Ovary (tissue), 7 donors: ENCODE measurements at regions not wholly inside any gene's neighbourhood (a gene's known extent, or its start where the extent isn't known, plus 50 kb on each side); places are given as distances from the start of the nearest gene placed in this dataset.

Source experiments
- DNase-seq, 5 donors: peaks; one replicate each; pipeline ENCODE4 v3.0.0-alpha.2; 2019 to 2020
- H3K27ac ChIP-seq, 2 donors: fragments of 200-600 bp; one replicate each; pipeline versions ENCODE4 v1.5.1 to v1.8.0; 2019 to 2022
- H3K27me3 ChIP-seq: fragments of 200-600 bp; one replicate; pipeline ENCODE4 v1.8.0; 2022
- H3K36me3 ChIP-seq: fragments of 200-600 bp; sonication (generic); one replicate; pipeline ENCODE4 v1.5.1; 2019
- H3K4me1 ChIP-seq: one replicate; pipeline ENCODE4 v1.8.1; 2013; ENCODE audit warnings: mild to moderate bottlenecking, moderate library complexity; ENCODE audit not compliant: insufficient read depth
- H3K4me3 ChIP-seq: fragments of 200-600 bp; sonication (generic); one replicate; pipeline ENCODE4 v1.5.1; 2017
- H3K9me3 ChIP-seq, 2 donors: fragments of 200-600 bp in 1 of 2; sonication (generic) in 1 of 2; one replicate each; pipeline versions ENCODE4 v1.5.1 to v1.8.1; 2013 to 2019; ENCODE audit warnings: mild to moderate bottlenecking in 1 of 2, moderate library complexity in 1 of 2
- EP300 ChIP-seq: sonication (generic); formaldehyde crosslinking; IDR thresholded peaks from one replicate; pipeline ENCODE4 v1.6.1; 2017; ENCODE audit warnings: antibody characterized with exemption
- POLR2A ChIP-seq: fragments of 450-650 bp; IDR thresholded peaks from one replicate; pipeline ENCODE4 v1.6.1; 2017; ENCODE audit warnings: antibody characterized with exemption, mild to moderate bottlenecking, moderate library complexity
- WGBS, 3 donors: extraction: QIAGEN DNeasy Blood & Tissue Kit in 1 of 3; methylation state at CpG; one replicate each; pipeline versions ENCODE4 v1.1.5 to v1.1.7; 2013 to 2017; 5-methylcytosine and 5-hydroxymethylcytosine counted together
- intact Hi-C, 4 donors: fragments of 100-400 bp; cut with DNase I; formaldehyde crosslinking; loops; one replicate each; pipeline versions ENCODE4 v1.11.0 to v1.15.1; 2022 to 2023
- TF ChIP-seq, protein P1 (sequence below), 3 donors: fragments of 450-650 bp in 2 of 3; fragments of 200-600 bp in 1 of 3; IDR thresholded peaks; one replicate each; pipeline versions ENCODE4 v1.5.1 to v1.8.0; 2016 to 2022; ENCODE audit warnings: antibody characterized with exemption in 3 of 3, mild to moderate bottlenecking in 1 of 3
- donor health status: DM: no; HTN: no; CAD: no; lungs with moderate emphysema.
- donor health status: DM: no; HTN: no; CAD: no.
- donor health status: Bipolar disorder and iron deficiency.
- donor health status: DM: no; HTN: no; CAD: no.
- donor health status: DM: yes; HTN: yes; CAD: no.

DNA sequence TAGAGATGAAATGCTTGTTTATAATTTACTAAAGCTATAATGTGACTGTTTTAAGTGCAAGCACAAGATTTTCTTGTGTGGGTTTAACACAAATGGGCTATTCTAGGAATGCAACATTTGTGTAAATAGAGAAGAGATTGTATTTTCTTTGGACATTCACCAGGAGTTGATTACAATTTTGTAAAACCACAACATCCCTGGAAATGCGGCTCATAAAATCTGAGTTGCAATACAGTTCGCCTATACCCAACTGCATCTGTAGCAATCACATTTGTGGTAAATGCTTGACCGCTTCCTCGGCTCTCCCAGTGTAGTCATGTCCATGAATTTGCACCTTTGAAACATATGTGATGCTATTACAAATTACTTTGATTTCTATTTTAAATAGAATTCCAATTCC, 348.7 kb upstream of the CDH20 start:
- Histone ChIP-seq H3K36me3 (no peaks in the 10 kb centered on the region), H3K27ac (no peak overlapping the region), H3K27me3 (no peaks in the 10 kb centered on the region), H3K9me3 (no peaks in the 10 kb centered on the region), H3K4me3 (no peak overlapping the region), H3K4me1 (peaks cover 3% of the 10 kb centered on the region)
- 17 to 44% (median 25%) methylated on average over 4 of the region's 4 CpGs for WGBS, 3 donors
- DNase-seq = no peak
- intact Hi-C loops = no loop called here
- no peak for TF ChIP-seq POLR2A
- TF ChIP-seq, protein P1, sequence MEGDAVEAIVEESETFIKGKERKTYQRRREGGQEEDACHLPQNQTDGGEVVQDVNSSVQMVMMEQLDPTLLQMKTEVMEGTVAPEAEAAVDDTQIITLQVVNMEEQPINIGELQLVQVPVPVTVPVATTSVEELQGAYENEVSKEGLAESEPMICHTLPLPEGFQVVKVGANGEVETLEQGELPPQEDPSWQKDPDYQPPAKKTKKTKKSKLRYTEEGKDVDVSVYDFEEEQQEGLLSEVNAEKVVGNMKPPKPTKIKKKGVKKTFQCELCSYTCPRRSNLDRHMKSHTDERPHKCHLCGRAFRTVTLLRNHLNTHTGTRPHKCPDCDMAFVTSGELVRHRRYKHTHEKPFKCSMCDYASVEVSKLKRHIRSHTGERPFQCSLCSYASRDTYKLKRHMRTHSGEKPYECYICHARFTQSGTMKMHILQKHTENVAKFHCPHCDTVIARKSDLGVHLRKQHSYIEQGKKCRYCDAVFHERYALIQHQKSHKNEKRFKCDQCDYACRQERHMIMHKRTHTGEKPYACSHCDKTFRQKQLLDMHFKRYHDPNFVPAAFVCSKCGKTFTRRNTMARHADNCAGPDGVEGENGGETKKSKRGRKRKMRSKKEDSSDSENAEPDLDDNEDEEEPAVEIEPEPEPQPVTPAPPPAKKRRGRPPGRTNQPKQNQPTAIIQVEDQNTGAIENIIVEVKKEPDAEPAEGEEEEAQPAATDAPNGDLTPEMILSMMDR (IDR thresholded peaks at IDR 0.05) = no peak
- TF ChIP-seq EP300 = no peak

DNA sequence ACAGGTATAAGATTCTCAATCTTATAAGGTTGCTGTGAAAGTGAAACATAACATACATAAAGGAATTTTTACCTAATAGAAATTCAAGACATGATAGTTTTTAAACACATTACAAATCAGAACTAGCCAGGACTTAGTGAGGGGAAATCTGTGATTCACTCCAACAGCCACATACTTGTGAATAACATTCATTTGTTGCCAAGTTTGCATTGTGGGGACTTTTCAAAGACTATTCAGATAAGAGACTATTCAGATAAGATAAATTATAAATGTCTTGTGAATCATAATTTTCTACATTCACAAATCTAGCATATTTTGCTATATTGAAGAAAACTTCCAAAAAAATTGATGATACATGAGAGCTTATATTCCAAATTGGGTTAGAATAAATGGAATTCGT, 345.3 kb upstream of the CDH20 start:
- TF ChIP-seq POLR2A (no peak), EP300 (no peak)
- TF ChIP-seq, protein P1 (IDR thresholded peaks at IDR 0.05) = no peak
- intact Hi-C loops = no loop called here
- Histone ChIP-seq H3K4me1 (no peaks in the 10 kb centered on the region), H3K9me3 (no peaks in the 10 kb centered on the region), H3K4me3 (no peak overlapping the region), H3K27ac (no peak overlapping the region), H3K36me3 (no peaks in the 10 kb centered on the region), H3K27me3 (no peaks in the 10 kb centered on the region)
- WGBS, 3 donors = 85 to 90% (median 89%) methylated on average over 1 of the region's 1 CpG
- DNase-seq = no peak

DNA sequence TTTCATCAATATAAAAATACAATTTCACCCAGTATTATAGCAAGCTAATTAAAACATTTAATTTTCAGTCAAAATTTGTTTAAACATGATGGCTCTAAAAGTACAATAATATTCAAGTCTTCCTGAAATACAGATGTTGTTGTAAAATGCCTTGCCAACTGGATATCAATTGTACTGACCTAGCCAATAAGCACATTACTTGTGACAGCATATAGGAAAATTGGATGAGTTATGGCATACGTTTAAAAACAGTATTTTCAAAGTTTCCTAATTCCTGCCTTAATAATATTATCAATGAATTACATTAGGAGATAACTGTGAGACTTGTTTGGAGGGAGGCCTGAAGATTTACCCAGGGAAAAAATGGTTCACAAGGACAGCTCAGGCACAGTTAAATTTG, 336.9 kb upstream of the CDH20 start:
- no peak for DNase-seq
- TF ChIP-seq, protein P1 (IDR thresholded peaks at IDR 0.05) = no peak
- no peak for TF ChIP-seq EP300
- no peak for TF ChIP-seq POLR2A
- H3K27ac ChIP-seq = no peak overlapping the region
- no peaks in the 10 kb centered on the region for H3K36me3 ChIP-seq
- H3K4me3 ChIP-seq = no peak overlapping the region
- H3K4me1 ChIP-seq = no peaks in the 10 kb centered on the region
- H3K9me3 ChIP-seq = no peaks in the 10 kb centered on the region
- intact Hi-C loops = no loop called here
- WGBS, 3 donors = 15 to 40% (median 21%) methylated on average over 1 of the region's 1 CpG
- H3K27me3 ChIP-seq = no peaks in the 10 kb centered on the region

DNA sequence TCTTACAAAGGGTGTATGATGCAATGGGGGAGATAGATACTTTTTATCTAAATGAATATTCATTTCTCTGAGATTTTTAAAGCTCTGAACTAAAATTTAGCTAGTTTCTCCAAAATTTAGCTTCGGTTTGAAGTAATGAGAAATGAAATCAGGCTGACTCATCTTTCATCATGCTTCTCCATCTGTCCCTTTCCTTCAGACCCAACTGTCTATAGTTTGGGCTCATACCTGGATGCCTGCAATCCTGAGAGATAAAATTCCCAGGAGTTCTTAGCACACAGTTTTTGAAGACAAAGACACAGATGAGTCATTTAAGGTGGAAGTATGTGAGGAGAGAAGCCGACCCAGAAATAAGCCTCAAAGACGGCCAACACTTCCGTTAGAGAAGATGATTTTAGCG, 336.4 kb upstream of the CDH20 start:
- Histone ChIP-seq H3K36me3 (no peaks in the 10 kb centered on the region), H3K4me3 (no peak overlapping the region), H3K27ac (no peak overlapping the region), H3K4me1 (no peaks in the 10 kb centered on the region), H3K9me3 (no peaks in the 10 kb centered on the region), H3K27me3 (no peaks in the 10 kb centered on the region)
- DNase-seq = no peak
- WGBS, 3 donors = 86 to 92% (median 91%) methylated on average over 5 of the region's 5 CpGs
- no peak for TF ChIP-seq EP300
- no peak for TF ChIP-seq POLR2A
- TF ChIP-seq, protein P1 (IDR thresholded peaks at IDR 0.05) = no peak
- intact Hi-C loops = no loop called here

GRCh38 chr18:61001138-61001537, 332.1 kb upstream of the CDH20 start:
- intact Hi-C loops = no loop called here
- Histone ChIP-seq H3K27me3 (no peaks in the 10 kb centered on the region), H3K4me1 (no peaks in the 10 kb centered on the region), H3K27ac (no peak overlapping the region), H3K9me3 (no peaks in the 10 kb centered on the region), H3K36me3 (no peaks in the 10 kb centered on the region), H3K4me3 (no peak overlapping the region)
- 71 to 95% (median 86%) methylated on average over 2 of the region's 2 CpGs for WGBS, 3 donors
- TF ChIP-seq, protein P1 (IDR thresholded peaks at IDR 0.05) = no peak
- TF ChIP-seq EP300 (no peak), POLR2A (no peak)
- DNase-seq = no peak
